ENCODE measurements at regions not wholly inside any gene's neighbourhood (a gene's known extent, or its start where the extent isn't known, plus 50 kb on each side); places are given as distances from the start of the nearest gene placed in this dataset.

- no peaks in the 10 kb centered on the region for H3K27me3 ChIP-seq (ENCODE audit: control insufficient read depth in 1 of 2, insufficient read depth in 2 of 2, low read length in 2 of 2)
- H3K9me3 ChIP-seq (ENCODE audit: low read length), result no peaks in the 10 kb centered on the region
These were observed 757.2 kb downstream of the BRD1 start for GRCh38 chr22:49070501-49070900.

GRCh38 chr22:49068861-49069500, 758.7 kb downstream of the BRD1 start:
- H3K36me3 ChIP-seq (ENCODE audit: insufficient read depth, low read length), result no peaks in the 10 kb centered on the region
- H3K4me1 ChIP-seq (ENCODE audit: insufficient read depth, low read length), result no peaks in the 10 kb centered on the region
- no peaks in the 10 kb centered on the region for H3K27me3 ChIP-seq (ENCODE audit: control insufficient read depth in 1 of 2, insufficient read depth in 2 of 2, low read length in 2 of 2)
- no peaks in the 10 kb centered on the region for H3K9me3 ChIP-seq (ENCODE audit: low read length)
- no peak overlapping the region for H3K27ac ChIP-seq (ENCODE audit: low read depth, low read length)
- H3K9ac ChIP-seq (ENCODE audit: low read length), result no peak overlapping the region
- H3K4me3 ChIP-seq (ENCODE audit: low read depth in 1 of 2, low read length in 2 of 2), result no peak overlapping the region

More at GRCh38 chr22:49070501-49070900, 757.2 kb downstream of the BRD1 start:
- H3K36me3 ChIP-seq (ENCODE audit: insufficient read depth, low read length), result no peaks in the 10 kb centered on the region
- H3K27ac ChIP-seq (ENCODE audit: low read depth, low read length), result no peak overlapping the region
- H3K9ac ChIP-seq (ENCODE audit: low read length), result no peak overlapping the region
- no peak overlapping the region for H3K4me3 ChIP-seq (ENCODE audit: low read depth in 1 of 2, low read length in 2 of 2)
- no peaks in the 10 kb centered on the region for H3K4me1 ChIP-seq (ENCODE audit: insufficient read depth, low read length)

GRCh38 chr22:49067504-49067903, 760.2 kb downstream of the BRD1 start:
- no peaks in the 10 kb centered on the region for H3K36me3 ChIP-seq (ENCODE audit: insufficient read depth, low read length)
- H3K9me3 ChIP-seq (ENCODE audit: low read length), result no peaks in the 10 kb centered on the region
- no peak overlapping the region for H3K27ac ChIP-seq (ENCODE audit: low read depth, low read length)
- H3K27me3 ChIP-seq (ENCODE audit: control insufficient read depth in 1 of 2, insufficient read depth in 2 of 2, low read length in 2 of 2), result peaks cover under 1 to 7% of the 10 kb centered on the region in 2 donors
- H3K4me1 ChIP-seq (ENCODE audit: insufficient read depth, low read length), result no peaks in the 10 kb centered on the region
- no peak overlapping the region for H3K4me3 ChIP-seq (ENCODE audit: low read depth in 1 of 2, low read length in 2 of 2)
- no peak overlapping the region for H3K9ac ChIP-seq (ENCODE audit: low read length)

GRCh38 chr22:49066619-49067018, 761.1 kb downstream of the BRD1 start:
- peaks cover 7 to 8% of the 10 kb centered on the region in 2 donors for H3K27me3 ChIP-seq (ENCODE audit: control insufficient read depth in 1 of 2, insufficient read depth in 2 of 2, low read length in 2 of 2)

GRCh38 chr22:49064836-49065235, 762.8 kb downstream of the BRD1 start:
- Histone ChIP-seq H3K27me3 (ENCODE audit: control insufficient read depth in 1 of 2, insufficient read depth in 2 of 2, low read length in 2 of 2) (peaks cover 7 to 8% of the 10 kb centered on the region in 2 donors), H3K9ac (ENCODE audit: low read length) (no peak overlapping the region), H3K4me1 (ENCODE audit: insufficient read depth, low read length) (no peaks in the 10 kb centered on the region)

More at GRCh38 chr22:49066619-49067018, 761.1 kb downstream of the BRD1 start:
- Histone ChIP-seq H3K9ac (ENCODE audit: low read length) (no peak overlapping the region), H3K4me1 (ENCODE audit: insufficient read depth, low read length) (no peaks in the 10 kb centered on the region), H3K27ac (ENCODE audit: low read depth, low read length) (no peak overlapping the region), H3K36me3 (ENCODE audit: insufficient read depth, low read length) (no peaks in the 10 kb centered on the region), H3K4me3 (ENCODE audit: low read depth in 1 of 2, low read length in 2 of 2) (no peak overlapping the region), H3K9me3 (ENCODE audit: low read length) (no peaks in the 10 kb centered on the region)

GRCh38 chr22:49063545-49063890, 764.2 kb downstream of the BRD1 start:
- Histone ChIP-seq H3K27me3 (ENCODE audit: control insufficient read depth in 1 of 2, insufficient read depth in 2 of 2, low read length in 2 of 2) (peaks cover 7 to 8% of the 10 kb centered on the region in 2 donors), H3K9ac (ENCODE audit: low read length) (no peak overlapping the region), H3K27ac (ENCODE audit: low read depth, low read length) (no peak overlapping the region), H3K4me1 (ENCODE audit: insufficient read depth, low read length) (no peaks in the 10 kb centered on the region), H3K4me3 (ENCODE audit: low read depth in 1 of 2, low read length in 2 of 2) (no peak overlapping the region), H3K9me3 (ENCODE audit: low read length) (no peaks in the 10 kb centered on the region), H3K36me3 (ENCODE audit: insufficient read depth, low read length) (no peaks in the 10 kb centered on the region)

More at GRCh38 chr22:49064836-49065235, 762.8 kb downstream of the BRD1 start:
- Histone ChIP-seq H3K27ac (ENCODE audit: low read depth, low read length) (no peak overlapping the region), H3K36me3 (ENCODE audit: insufficient read depth, low read length) (no peaks in the 10 kb centered on the region), H3K9me3 (ENCODE audit: low read length) (no peaks in the 10 kb centered on the region), H3K4me3 (ENCODE audit: low read depth in 1 of 2, low read length in 2 of 2) (no peak overlapping the region)

GRCh38 chr22:49062802-49063544, 764.7 kb downstream of the BRD1 start:
- no peak overlapping the region for H3K9ac ChIP-seq (ENCODE audit: low read length)

GRCh38 chr22:49062155-49062801, 765.4 kb downstream of the BRD1 start:
- Histone ChIP-seq H3K9me3 (ENCODE audit: low read length) (no peaks in the 10 kb centered on the region), H3K9ac (ENCODE audit: low read length) (no peak overlapping the region), H3K27me3 (ENCODE audit: control insufficient read depth in 1 of 2, insufficient read depth in 2 of 2, low read length in 2 of 2) (peaks cover 7 to 8% of the 10 kb centered on the region in 2 donors), H3K27ac (ENCODE audit: low read depth, low read length) (no peak overlapping the region), H3K4me3 (ENCODE audit: low read depth in 1 of 2, low read length in 2 of 2) (no peak overlapping the region), H3K4me1 (ENCODE audit: insufficient read depth, low read length) (no peaks in the 10 kb centered on the region), H3K36me3 (ENCODE audit: insufficient read depth, low read length) (no peaks in the 10 kb centered on the region)

More at GRCh38 chr22:49062802-49063544, 764.7 kb downstream of the BRD1 start:
- H3K27me3 ChIP-seq (ENCODE audit: control insufficient read depth in 1 of 2, insufficient read depth in 2 of 2, low read length in 2 of 2), result peaks cover 7 to 8% of the 10 kb centered on the region in 2 donors
- no peaks in the 10 kb centered on the region for H3K9me3 ChIP-seq (ENCODE audit: low read length)
- no peak overlapping the region for H3K27ac ChIP-seq (ENCODE audit: low read depth, low read length)
- H3K4me1 ChIP-seq (ENCODE audit: insufficient read depth, low read length), result no peaks in the 10 kb centered on the region
- no peaks in the 10 kb centered on the region for H3K36me3 ChIP-seq (ENCODE audit: insufficient read depth, low read length)
- H3K4me3 ChIP-seq (ENCODE audit: low read depth in 1 of 2, low read length in 2 of 2), result no peak overlapping the region

GRCh38 chr22:49057910-49058309, 769.8 kb downstream of the BRD1 start:
- H3K27me3 ChIP-seq (ENCODE audit: control insufficient read depth in 1 of 2, insufficient read depth in 2 of 2, low read length in 2 of 2), result peaks cover 3 to 8% of the 10 kb centered on the region in 2 donors
- no peak overlapping the region for H3K27ac ChIP-seq (ENCODE audit: low read depth, low read length)

GRCh38 chr22:49056301-49056700, 771.4 kb downstream of the BRD1 start:
- H3K4me3 ChIP-seq (ENCODE audit: low read depth in 1 of 2, low read length in 2 of 2), result no peak overlapping the region
- no peak overlapping the region for H3K27ac ChIP-seq (ENCODE audit: low read depth, low read length)
- H3K4me1 ChIP-seq (ENCODE audit: insufficient read depth, low read length), result no peaks in the 10 kb centered on the region
- no peaks in the 10 kb centered on the region for H3K9me3 ChIP-seq (ENCODE audit: low read length)
- H3K36me3 ChIP-seq (ENCODE audit: insufficient read depth, low read length), result no peaks in the 10 kb centered on the region
- H3K27me3 ChIP-seq (ENCODE audit: control insufficient read depth in 1 of 2, insufficient read depth in 2 of 2, low read length in 2 of 2), result no peaks in the 10 kb centered on the region
- H3K9ac ChIP-seq (ENCODE audit: low read length), result no peak overlapping the region

More at GRCh38 chr22:49057910-49058309, 769.8 kb downstream of the BRD1 start:
- Histone ChIP-seq H3K4me1 (ENCODE audit: insufficient read depth, low read length) (no peaks in the 10 kb centered on the region), H3K9me3 (ENCODE audit: low read length) (no peaks in the 10 kb centered on the region), H3K36me3 (ENCODE audit: insufficient read depth, low read length) (no peaks in the 10 kb centered on the region), H3K4me3 (ENCODE audit: low read depth in 1 of 2, low read length in 2 of 2) (no peak overlapping the region), H3K9ac (ENCODE audit: low read length) (no peak overlapping the region)

GRCh38 chr22:49055406-49055805, 772.3 kb downstream of the BRD1 start:
- Histone ChIP-seq H3K4me1 (ENCODE audit: insufficient read depth, low read length) (no peaks in the 10 kb centered on the region), H3K27ac (ENCODE audit: low read depth, low read length) (no peak overlapping the region), H3K9me3 (ENCODE audit: low read length) (no peaks in the 10 kb centered on the region), H3K36me3 (ENCODE audit: insufficient read depth, low read length) (no peaks in the 10 kb centered on the region), H3K9ac (ENCODE audit: low read length) (no peak overlapping the region), H3K27me3 (ENCODE audit: control insufficient read depth in 1 of 2, insufficient read depth in 2 of 2, low read length in 2 of 2) (no peaks in the 10 kb centered on the region), H3K4me3 (ENCODE audit: low read depth in 1 of 2, low read length in 2 of 2) (no peak overlapping the region)
